ENCODE measurements at regions not wholly inside any gene's neighbourhood (a gene's known extent, or its start where the extent isn't known, plus 50 kb on each side); places are given as distances from the start of the nearest gene placed in this dataset.

GRCh38 chr2:11073776-11074175 is 81.5 kb upstream of the SLC66A3 start:
- TF ChIP-seq, protein P1, sequence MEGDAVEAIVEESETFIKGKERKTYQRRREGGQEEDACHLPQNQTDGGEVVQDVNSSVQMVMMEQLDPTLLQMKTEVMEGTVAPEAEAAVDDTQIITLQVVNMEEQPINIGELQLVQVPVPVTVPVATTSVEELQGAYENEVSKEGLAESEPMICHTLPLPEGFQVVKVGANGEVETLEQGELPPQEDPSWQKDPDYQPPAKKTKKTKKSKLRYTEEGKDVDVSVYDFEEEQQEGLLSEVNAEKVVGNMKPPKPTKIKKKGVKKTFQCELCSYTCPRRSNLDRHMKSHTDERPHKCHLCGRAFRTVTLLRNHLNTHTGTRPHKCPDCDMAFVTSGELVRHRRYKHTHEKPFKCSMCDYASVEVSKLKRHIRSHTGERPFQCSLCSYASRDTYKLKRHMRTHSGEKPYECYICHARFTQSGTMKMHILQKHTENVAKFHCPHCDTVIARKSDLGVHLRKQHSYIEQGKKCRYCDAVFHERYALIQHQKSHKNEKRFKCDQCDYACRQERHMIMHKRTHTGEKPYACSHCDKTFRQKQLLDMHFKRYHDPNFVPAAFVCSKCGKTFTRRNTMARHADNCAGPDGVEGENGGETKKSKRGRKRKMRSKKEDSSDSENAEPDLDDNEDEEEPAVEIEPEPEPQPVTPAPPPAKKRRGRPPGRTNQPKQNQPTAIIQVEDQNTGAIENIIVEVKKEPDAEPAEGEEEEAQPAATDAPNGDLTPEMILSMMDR (IDR thresholded peaks at IDR 0.05), result no peak
- no peak for TF ChIP-seq EP300 (IDR thresholded peaks at IDR 0.05)
